ENCODE measurements at regions not wholly inside any gene's neighbourhood (a gene's known extent, or its start where the extent isn't known, plus 50 kb on each side); places are given as distances from the start of the nearest gene placed in this dataset.

DNA sequence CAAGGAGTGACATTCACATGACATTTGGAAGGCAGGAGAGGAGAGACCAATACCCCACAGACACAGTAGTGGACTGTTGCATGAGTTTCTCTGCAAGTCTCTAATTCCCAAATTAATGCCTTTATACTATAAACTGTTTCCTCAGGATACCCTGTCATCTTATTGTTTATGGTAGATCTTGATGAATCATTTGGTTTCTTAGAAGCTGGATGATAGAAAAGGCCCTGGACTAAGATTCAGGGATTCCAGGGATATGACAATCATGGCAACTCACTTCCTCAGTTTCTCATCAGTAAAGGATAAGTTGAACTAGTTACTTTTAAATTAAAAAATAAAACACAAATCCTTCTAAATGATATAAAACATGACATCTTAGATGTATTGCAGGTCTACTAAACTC is 292.5 kb downstream of the TDRD15 start:
- Histone ChIP-seq H3K27ac (ENCODE audit: low read depth, low read length) (no peak overlapping the region), H3K4me1 (ENCODE audit: control insufficient read depth, insufficient read depth, low read length) (0 out of 2 replicates have a peak, but pooled peaks cover 4% of the 10 kb centered on the region), H3K27me3 (ENCODE audit: control insufficient read depth, insufficient read depth, low read length) (no peaks in the 10 kb centered on the region), H3K9me3 (ENCODE audit: control insufficient read depth, insufficient read depth, low read depth, low read length) (no peaks in the 10 kb centered on the region), H3K9ac (ENCODE audit: low read length) (no peak overlapping the region), H3K4me3 (ENCODE audit: low read depth, low read length) (no peak overlapping the region), H3K36me3 (ENCODE audit: control insufficient read depth, insufficient read depth, low read length) (no peaks in the 10 kb centered on the region)

DNA sequence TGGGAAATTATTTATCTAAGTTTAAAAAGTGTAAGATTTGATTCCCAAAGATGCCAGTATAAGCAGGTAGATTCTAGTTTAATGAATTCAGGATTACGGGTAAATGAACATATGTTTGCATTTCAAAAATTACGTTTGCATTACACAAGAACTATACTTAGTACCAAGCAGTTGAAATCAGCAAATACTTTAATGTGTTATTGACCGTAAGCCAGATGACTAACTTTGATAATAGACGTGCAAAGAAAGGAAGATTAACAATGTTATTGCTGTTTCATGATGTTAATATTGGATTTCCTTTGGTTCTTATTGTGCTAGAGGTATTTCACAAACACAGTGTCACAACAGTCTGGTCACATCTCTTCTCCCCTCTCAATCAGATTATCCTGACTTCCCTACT is 294.7 kb downstream of the TDRD15 start:
- Histone ChIP-seq H3K27ac (ENCODE audit: low read depth, low read length) (no peak overlapping the region), H3K27me3 (ENCODE audit: control insufficient read depth, insufficient read depth, low read length) (no peaks in the 10 kb centered on the region), H3K9ac (ENCODE audit: low read length) (no peak overlapping the region)

DNA sequence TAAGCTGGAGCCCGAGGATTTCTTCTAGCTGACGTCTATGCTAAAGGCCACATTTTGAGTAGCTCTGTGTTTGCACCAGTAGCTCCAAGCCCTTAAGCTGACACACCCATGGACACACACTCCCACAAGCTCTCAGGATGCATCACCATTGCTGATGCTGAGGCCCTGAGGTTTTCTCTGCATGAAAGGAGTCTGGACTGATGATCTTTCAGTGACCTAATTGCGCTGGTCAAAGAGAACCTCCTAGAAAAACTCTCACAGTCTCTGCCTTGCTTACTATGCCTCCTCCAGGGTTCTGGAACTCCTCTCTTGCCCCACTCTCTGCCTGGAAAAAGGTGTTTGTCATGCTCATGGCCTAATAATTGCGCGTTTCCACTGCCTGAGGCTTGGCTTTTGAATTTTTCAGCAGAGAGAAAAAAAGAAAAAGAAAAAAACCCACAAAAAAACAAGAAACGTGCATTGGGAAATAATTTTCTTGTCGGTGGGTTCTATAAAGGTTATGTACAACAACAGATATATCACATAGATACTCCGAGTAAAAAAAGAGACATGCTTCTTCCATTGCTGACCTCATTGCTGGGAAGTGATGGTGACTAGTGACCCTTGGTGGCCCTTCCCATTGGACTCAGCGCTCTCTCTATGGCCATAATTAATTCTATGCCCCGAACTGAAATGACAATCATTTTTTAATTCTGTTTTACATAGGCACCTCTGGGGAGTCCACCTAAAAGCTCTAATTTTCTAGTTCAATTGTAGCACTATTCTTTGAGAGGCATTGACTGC is 297.0 kb downstream of the TDRD15 start:
- no peak overlapping the region for H3K27ac ChIP-seq (ENCODE audit: low read depth, low read length)
- no peaks in the 10 kb centered on the region for H3K27me3 ChIP-seq (ENCODE audit: control insufficient read depth, insufficient read depth, low read length)
- no peaks in the 10 kb centered on the region for H3K9me3 ChIP-seq (ENCODE audit: control insufficient read depth, insufficient read depth, low read depth, low read length)
- no peak overlapping the region for H3K9ac ChIP-seq (ENCODE audit: low read length)
- no peaks in the 10 kb centered on the region for H3K4me1 ChIP-seq (ENCODE audit: control insufficient read depth, insufficient read depth, low read length)
- no peak overlapping the region for H3K4me3 ChIP-seq (ENCODE audit: low read depth, low read length)
- H3K36me3 ChIP-seq (ENCODE audit: control insufficient read depth, insufficient read depth, low read length): no peaks in the 10 kb centered on the region

More for the DNA sequence above, 294.7 kb downstream of the TDRD15 start:
- Histone ChIP-seq H3K9me3 (ENCODE audit: control insufficient read depth, insufficient read depth, low read depth, low read length) (no peaks in the 10 kb centered on the region), H3K4me3 (ENCODE audit: low read depth, low read length) (no peak overlapping the region), H3K36me3 (ENCODE audit: control insufficient read depth, insufficient read depth, low read length) (no peaks in the 10 kb centered on the region), H3K4me1 (ENCODE audit: control insufficient read depth, insufficient read depth, low read length) (no peaks in the 10 kb centered on the region)

- H3K9me3 ChIP-seq (ENCODE audit: control insufficient read depth, insufficient read depth, low read depth, low read length): no peaks in the 10 kb centered on the region
- H3K27me3 ChIP-seq (ENCODE audit: control insufficient read depth, insufficient read depth, low read length): no peaks in the 10 kb centered on the region
- no peak overlapping the region for H3K27ac ChIP-seq (ENCODE audit: low read depth, low read length)
- no peak overlapping the region for H3K4me3 ChIP-seq (ENCODE audit: low read depth, low read length)
- H3K36me3 ChIP-seq (ENCODE audit: control insufficient read depth, insufficient read depth, low read length): no peaks in the 10 kb centered on the region
- H3K4me1 ChIP-seq (ENCODE audit: control insufficient read depth, insufficient read depth, low read length): no peaks in the 10 kb centered on the region
- no peak overlapping the region for H3K9ac ChIP-seq (ENCODE audit: low read length)
Measured at GRCh38 chr2:21422050-21422449, 298.3 kb downstream of the TDRD15 start.

- Histone ChIP-seq H3K9ac (ENCODE audit: low read length) (no peak overlapping the region), H3K4me1 (ENCODE audit: control insufficient read depth, insufficient read depth, low read length) (peaks cover 4% of the 10 kb centered on the region; the same call in 1 of the 2 replicates), H3K27ac (ENCODE audit: low read depth, low read length) (no peak overlapping the region), H3K27me3 (ENCODE audit: control insufficient read depth, insufficient read depth, low read length) (no peaks in the 10 kb centered on the region), H3K9me3 (ENCODE audit: control insufficient read depth, insufficient read depth, low read depth, low read length) (no peaks in the 10 kb centered on the region), H3K4me3 (ENCODE audit: low read depth, low read length) (no peak overlapping the region), H3K36me3 (ENCODE audit: control insufficient read depth, insufficient read depth, low read length) (no peaks in the 10 kb centered on the region)
Measured at GRCh38 chr2:21422724-21423522, 299.2 kb downstream of the TDRD15 start.

GRCh38 chr2:21423854-21424253 is 300.1 kb downstream of the TDRD15 start:
- Histone ChIP-seq H3K36me3 (ENCODE audit: control insufficient read depth, insufficient read depth, low read length) (no peaks in the 10 kb centered on the region), H3K27ac (ENCODE audit: low read depth, low read length) (no peak overlapping the region), H3K4me3 (ENCODE audit: low read depth, low read length) (no peak overlapping the region), H3K4me1 (ENCODE audit: control insufficient read depth, insufficient read depth, low read length) (peaks cover 4% of the 10 kb centered on the region; the same call in 1 of the 2 replicates), H3K9ac (ENCODE audit: low read length) (no peak overlapping the region), H3K9me3 (ENCODE audit: control insufficient read depth, insufficient read depth, low read depth, low read length) (no peaks in the 10 kb centered on the region), H3K27me3 (ENCODE audit: control insufficient read depth, insufficient read depth, low read length) (no peaks in the 10 kb centered on the region)

DNA sequence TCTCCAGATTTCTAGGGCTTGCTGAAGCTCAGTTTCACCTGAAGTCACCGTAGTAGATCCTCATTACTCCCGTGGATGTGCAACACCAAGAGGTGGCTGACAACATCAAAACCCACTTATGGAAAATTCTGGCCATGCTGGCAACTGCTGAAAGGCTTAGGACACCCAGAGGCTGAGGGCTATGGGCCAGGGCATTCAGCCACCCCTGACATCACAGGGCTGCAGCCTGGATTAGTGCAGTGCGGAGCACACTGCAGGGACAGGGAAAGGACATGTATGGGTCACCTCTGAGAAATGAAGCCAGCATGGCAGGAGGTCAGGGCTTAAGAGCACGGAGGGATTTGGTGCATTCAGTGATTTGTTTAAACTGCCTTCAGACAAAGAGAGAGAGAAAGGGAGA is 300.6 kb downstream of the TDRD15 start:
- Histone ChIP-seq H3K4me3 (ENCODE audit: low read depth, low read length) (no peak overlapping the region), H3K9me3 (ENCODE audit: control insufficient read depth, insufficient read depth, low read depth, low read length) (no peaks in the 10 kb centered on the region), H3K36me3 (ENCODE audit: control insufficient read depth, insufficient read depth, low read length) (no peaks in the 10 kb centered on the region), H3K27ac (ENCODE audit: low read depth, low read length) (no peak overlapping the region), H3K9ac (ENCODE audit: low read length) (no peak overlapping the region), H3K27me3 (ENCODE audit: control insufficient read depth, insufficient read depth, low read length) (no peaks in the 10 kb centered on the region), H3K4me1 (ENCODE audit: control insufficient read depth, insufficient read depth, low read length) (peaks cover 4% of the 10 kb centered on the region; the same call in 1 of the 2 replicates)

GRCh38 chr2:21427606-21428005 is 303.8 kb downstream of the TDRD15 start:
- Histone ChIP-seq H3K9ac (ENCODE audit: low read length) (no peak overlapping the region), H3K4me3 (ENCODE audit: low read depth, low read length) (no peak overlapping the region)

DNA sequence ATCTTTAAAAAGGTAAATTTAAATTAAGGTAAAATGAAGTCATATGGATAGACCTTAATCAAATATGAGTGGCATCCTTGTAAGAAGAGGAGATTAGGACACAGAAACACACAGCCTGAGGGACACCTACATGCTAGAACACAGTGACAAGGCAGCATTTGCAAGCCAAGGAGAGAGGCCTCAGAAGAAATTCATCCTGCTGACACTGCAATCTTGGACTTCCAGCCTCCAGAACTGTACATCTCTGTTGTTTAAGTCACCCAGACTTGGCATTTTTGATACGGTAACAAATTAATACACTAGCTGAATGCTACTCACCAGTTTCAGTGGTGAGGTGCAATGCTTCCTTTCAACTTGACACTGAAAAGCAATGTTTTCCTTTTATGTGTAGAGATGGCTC is 305.0 kb downstream of the TDRD15 start:
- Histone ChIP-seq H3K27me3 (ENCODE audit: control insufficient read depth, insufficient read depth, low read length) (no peaks in the 10 kb centered on the region), H3K9ac (ENCODE audit: low read length) (no peak overlapping the region), H3K4me1 (ENCODE audit: control insufficient read depth, insufficient read depth, low read length) (peaks cover 4% of the 10 kb centered on the region; the same call in 1 of the 2 replicates)

More at GRCh38 chr2:21427606-21428005, 303.8 kb downstream of the TDRD15 start:
- Histone ChIP-seq H3K27ac (ENCODE audit: low read depth, low read length) (no peak overlapping the region), H3K36me3 (ENCODE audit: control insufficient read depth, insufficient read depth, low read length) (no peaks in the 10 kb centered on the region), H3K9me3 (ENCODE audit: control insufficient read depth, insufficient read depth, low read depth, low read length) (no peaks in the 10 kb centered on the region), H3K4me1 (ENCODE audit: control insufficient read depth, insufficient read depth, low read length) (peaks cover 4% of the 10 kb centered on the region; the same call in 1 of the 2 replicates), H3K27me3 (ENCODE audit: control insufficient read depth, insufficient read depth, low read length) (no peaks in the 10 kb centered on the region)

GRCh38 chr2:21429747-21430146 is 306.0 kb downstream of the TDRD15 start:
- Histone ChIP-seq H3K27ac (ENCODE audit: low read depth, low read length) (no peak overlapping the region), H3K9ac (ENCODE audit: low read length) (no peak overlapping the region), H3K4me3 (ENCODE audit: low read depth, low read length) (no peak overlapping the region), H3K9me3 (ENCODE audit: control insufficient read depth, insufficient read depth, low read depth, low read length) (0 out of 2 replicates have a peak, but pooled peaks cover 4% of the 10 kb centered on the region), H3K36me3 (ENCODE audit: control insufficient read depth, insufficient read depth, low read length) (no peaks in the 10 kb centered on the region), H3K27me3 (ENCODE audit: control insufficient read depth, insufficient read depth, low read length) (no peaks in the 10 kb centered on the region), H3K4me1 (ENCODE audit: control insufficient read depth, insufficient read depth, low read length) (peaks cover 4% of the 10 kb centered on the region; the same call in 1 of the 2 replicates)

More for the DNA sequence above, 305.0 kb downstream of the TDRD15 start:
- Histone ChIP-seq H3K36me3 (ENCODE audit: control insufficient read depth, insufficient read depth, low read length) (no peaks in the 10 kb centered on the region), H3K9me3 (ENCODE audit: control insufficient read depth, insufficient read depth, low read depth, low read length) (no peaks in the 10 kb centered on the region), H3K4me3 (ENCODE audit: low read depth, low read length) (no peak overlapping the region), H3K27ac (ENCODE audit: low read depth, low read length) (no peak overlapping the region)

GRCh38 chr2:21431078-21431477 is 307.3 kb downstream of the TDRD15 start:
- Histone ChIP-seq H3K9ac (ENCODE audit: low read length) (no peak overlapping the region), H3K27me3 (ENCODE audit: control insufficient read depth, insufficient read depth, low read length) (no peaks in the 10 kb centered on the region), H3K27ac (ENCODE audit: low read depth, low read length) (no peak overlapping the region), H3K4me1 (ENCODE audit: control insufficient read depth, insufficient read depth, low read length) (peaks cover 4% of the 10 kb centered on the region; the same call in 1 of the 2 replicates), H3K36me3 (ENCODE audit: control insufficient read depth, insufficient read depth, low read length) (no peaks in the 10 kb centered on the region), H3K4me3 (ENCODE audit: low read depth, low read length) (no peak overlapping the region), H3K9me3 (ENCODE audit: control insufficient read depth, insufficient read depth, low read depth, low read length) (0 out of 2 replicates have a peak, but pooled peaks cover 4% of the 10 kb centered on the region)

Measured in HUES6 (cell line).